NCI-H2081 treated with DMSO at 0.1 percent for 48 hours (cell line): ENCODE measurements at regions not wholly inside any gene's neighbourhood (a gene's known extent, or its start where the extent isn't known, plus 50 kb on each side); places are given as distances from the start of the nearest gene placed in this dataset.

Source experiments
- DNase-seq: peaks from one replicate; lab custom pipeline; 2025; lab: John Stamatoyannopoulos, UW

- no peak for DNase-seq
These were observed 459.3 kb downstream of the BRD1 start for GRCh38 chr22:49368221-49368975.

DNA sequence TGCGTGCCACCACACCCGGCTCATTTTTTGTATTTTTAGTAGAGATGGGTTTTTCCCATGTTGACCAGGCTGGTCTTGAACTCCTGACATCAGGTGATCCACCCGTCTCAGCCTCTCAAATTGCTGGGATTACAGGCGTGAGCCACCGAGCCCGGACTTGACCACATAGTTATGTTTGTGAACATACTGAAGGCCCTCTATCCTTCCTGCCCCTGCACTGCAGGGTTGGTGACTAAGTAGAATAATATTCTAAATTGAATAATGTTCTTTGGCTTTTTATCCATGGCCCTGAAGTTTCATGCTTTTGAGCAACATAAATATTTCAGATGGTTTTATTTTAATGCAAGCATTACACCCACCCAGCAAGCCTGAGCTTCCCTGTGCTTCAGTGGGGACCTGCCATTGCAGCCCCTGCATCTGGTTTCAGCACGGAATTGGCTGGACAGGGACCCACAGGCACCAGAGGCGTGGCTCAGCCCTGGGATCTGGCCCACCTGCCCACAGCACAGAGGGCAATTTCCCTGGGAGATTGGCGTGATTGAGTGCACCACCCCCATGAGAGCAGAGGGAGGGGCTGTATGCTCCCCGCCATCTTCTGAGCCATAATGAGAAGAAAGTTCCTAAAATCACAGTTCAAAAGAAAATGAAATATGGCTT is 460.5 kb downstream of the BRD1 start:
- no peak for DNase-seq

- no peak for DNase-seq
These were observed 461.2 kb downstream of the BRD1 start for GRCh38 chr22:49366437-49366836.

- no peak for DNase-seq
These were observed 461.8 kb downstream of the BRD1 start for GRCh38 chr22:49365910-49366309.

- no peak for DNase-seq
These were observed 462.4 kb downstream of the BRD1 start for GRCh38 chr22:49365191-49365837.

DNA sequence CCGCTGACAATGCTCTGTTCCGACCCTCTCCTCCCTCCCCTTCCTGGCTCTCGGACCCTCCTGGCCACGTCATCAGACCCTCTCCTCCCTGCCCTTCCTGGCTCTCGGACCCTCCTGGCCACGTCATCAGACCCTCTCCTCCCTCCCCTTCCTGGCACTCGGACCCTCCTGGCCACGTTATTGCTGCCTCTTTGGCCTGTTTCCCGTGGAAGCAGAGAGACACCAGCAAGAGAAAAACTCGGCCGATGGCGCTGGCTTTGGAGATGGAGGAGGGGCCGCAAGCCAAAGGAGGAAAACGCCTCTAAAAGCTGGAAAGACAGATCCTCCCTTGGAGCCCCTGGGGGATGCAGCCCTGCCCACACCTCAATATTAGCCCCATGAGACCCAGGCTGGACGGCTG is 463.3 kb downstream of the BRD1 start:
- no peak for DNase-seq

GRCh38 chr22:49363526-49364230 is 464.0 kb downstream of the BRD1 start:
- DNase-seq, result no peak

DNA sequence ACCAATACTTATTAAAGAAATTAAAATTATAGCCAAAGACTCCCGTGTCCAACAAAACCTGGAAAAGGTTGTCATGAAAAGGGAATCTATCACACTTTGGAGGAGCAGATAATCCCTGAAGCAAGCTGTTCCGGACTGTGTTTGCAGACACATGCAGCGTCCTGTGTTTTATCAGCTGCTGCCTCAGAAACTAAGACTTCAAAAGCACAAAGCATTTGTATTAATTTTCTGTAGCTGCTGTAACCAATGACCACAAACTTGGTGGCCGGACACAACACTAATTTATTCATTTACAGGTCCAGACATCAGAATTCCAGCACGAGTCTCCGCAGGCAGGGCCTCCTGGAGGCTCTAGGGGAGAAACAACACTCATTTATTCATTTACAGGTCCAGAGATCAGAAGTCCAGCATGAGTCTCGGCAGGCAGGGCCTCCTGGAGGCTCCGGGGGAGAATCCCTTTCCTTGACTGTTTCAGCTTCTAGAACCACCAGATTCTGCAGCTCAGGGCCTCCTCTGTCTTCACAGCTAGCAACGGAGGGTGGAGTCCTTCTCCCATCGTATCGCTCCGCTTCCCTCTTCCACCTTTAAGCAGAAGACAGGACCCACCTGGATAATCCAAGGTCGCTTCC is 465.3 kb downstream of the BRD1 start:
- no peak for DNase-seq

GRCh38 chr22:49361164-49361563 is 466.5 kb downstream of the BRD1 start:
- DNase-seq, result no peak

GRCh38 chr22:49360746-49361145 is 466.9 kb downstream of the BRD1 start:
- DNase-seq, result no peak

- DNase-seq, result no peak
These were observed 468.6 kb downstream of the BRD1 start for GRCh38 chr22:49359076-49359475.

- no peak for DNase-seq
These were observed 469.8 kb downstream of the BRD1 start for GRCh38 chr22:49357661-49358440.

GRCh38 chr22:49356428-49356827 is 471.2 kb downstream of the BRD1 start:
- no peak for DNase-seq

- DNase-seq, result no peak
These were observed 472.3 kb downstream of the BRD1 start for GRCh38 chr22:49355211-49355920.

GRCh38 chr22:49354516-49355210 is 473.0 kb downstream of the BRD1 start:
- no peak for DNase-seq

GRCh38 chr22:49353235-49353634 is 474.4 kb downstream of the BRD1 start:
- DNase-seq, result no peak

- no peak for DNase-seq
These were observed 475.1 kb downstream of the BRD1 start for GRCh38 chr22:49352361-49353169.

- no peak for DNase-seq
These were observed 475.9 kb downstream of the BRD1 start for GRCh38 chr22:49351761-49352227.
